A673 (cell line): ENCODE measurements at regions not wholly inside any gene's neighbourhood (a gene's known extent, or its start where the extent isn't known, plus 50 kb on each side); places are given as distances from the start of the nearest gene placed in this dataset.

Source experiments
- BruUV-seq: library from RNA; stranded (reverse); fragments of 400-500 nt; replicated peaks from 2 replicates; lab custom pipeline; 2021; lab: Mats Ljungman, UMichigan
- CTCF ChIA-PET: fragments of 300-600 bp; sonication (Branson Sonifier 250); formaldehyde crosslinking; loops from one replicate; lab custom pipeline; 2022; ENCODE audit warnings: antibody characterized with exemption; lab: Charles Lee
- POLR2A ChIA-PET: fragments of 300-600 bp; sonication (Branson Sonifier 250); formaldehyde crosslinking; loops from one replicate; lab custom pipeline; 2022; ENCODE audit warnings: antibody characterized with exemption; ENCODE audit not compliant: low non-redundant PET; lab: Charles Lee
- DNase-seq: peaks from one replicate; pipeline ENCODE4 v3.0.0-alpha.2; 2015; ENCODE audit warnings: low spot score
- H3K27ac ChIP-seq: fragments of 200-600 bp; sonication (generic); 2 replicates; pipeline ENCODE4 v1.5.1; 2016; ENCODE audit warnings: mixed run types, low read depth, mild to moderate bottlenecking, mixed read lengths, antibody characterized with exemption, low read length; ENCODE audit not compliant: poor library complexity, severe bottlenecking
- H3K27me3 ChIP-seq: fragments of 200-600 bp; sonication (generic); replicated peaks from 2 replicates; pipeline ENCODE4 v1.6.1; 2017; ENCODE audit warnings: mixed run types, low read depth, mild to moderate bottlenecking, mixed read lengths, antibody characterized with exemption, low read length; ENCODE audit not compliant: insufficient read depth, poor library complexity
- H3K36me3 ChIP-seq: fragments of 200-600 bp; sonication (generic); 2 replicates; pipeline ENCODE4 v1.6.1; 2016; ENCODE audit warnings: mixed run types, mild to moderate bottlenecking, mixed read lengths, antibody characterized with exemption, low read length; ENCODE audit not compliant: insufficient read depth, poor library complexity, severe bottlenecking
- H3K4me1 ChIP-seq: fragments of 200-600 bp; sonication (generic); 2 replicates; pipeline ENCODE4 v1.6.1; 2017; ENCODE audit warnings: mixed run types, mild to moderate bottlenecking, mixed read lengths, antibody characterized with exemption, low read length; ENCODE audit not compliant: insufficient read depth, poor library complexity, severe bottlenecking
- H3K4me3 ChIP-seq: fragments of 200-600 bp; sonication (generic); 2 replicates; pipeline ENCODE4 v1.5.1; 2016; ENCODE audit warnings: low read depth, mixed run types, mild to moderate bottlenecking, mixed read lengths, low read length; ENCODE audit not compliant: poor library complexity, severe bottlenecking
- H3K9me3 ChIP-seq: fragments of 200-600 bp; sonication (generic); 2 replicates; pipeline ENCODE4 v1.6.1; 2016; ENCODE audit warnings: mixed run types, low read depth, mild to moderate bottlenecking, mixed read lengths, antibody characterized with exemption, low read length; ENCODE audit not compliant: poor library complexity, severe bottlenecking
- CTCF ChIP-seq: fragments of 300-800, 200-600 bp; sonication (generic); conservative IDR thresholded peaks from 2 replicates; pipeline ENCODE4 v1.5.1; 2017; ENCODE audit warnings: low read depth, mild to moderate bottlenecking, antibody characterized with exemption, low read length, moderate library complexity, mixed read lengths
- EZH2 ChIP-seq: fragments of 200-600 bp; sonication (generic); IDR thresholded peaks from 2 replicates; pipeline ENCODE4 v1.6.1; 2017; ENCODE audit warnings: borderline replicate concordance, low read depth, mild to moderate bottlenecking, mixed read lengths, antibody characterized with exemption, low read length; ENCODE audit not compliant: poor library complexity, severe bottlenecking
- intact Hi-C: fragments of 100-400 bp; cut with micrococcal nuclease; formaldehyde crosslinking; loops from one replicate; pipeline ENCODE4 v1.10.0; 2022; ENCODE audit not compliant: unreplicated experiment

GRCh38 chr5:167652690-167653089 is 638.8 kb upstream of the WWC1 start:
- H3K27me3 ChIP-seq: no peaks in the 10 kb centered on the region
- H3K4me1 ChIP-seq: no peaks in the 10 kb centered on the region
- no peak for TF ChIP-seq CTCF
- TF ChIP-seq EZH2: no peak
- H3K4me3 ChIP-seq: no peak overlapping the region
- POLR2A ChIA-PET: interaction anchor here (0.6 kb wide), 1 partner anchor 1347 kb away, joined by 5 read pairs; no protein-coding TSS in a partner anchor
- BruUV-seq: no TSS peak
- no peak for DNase-seq
- H3K36me3 ChIP-seq: peaks cover 3% of the 10 kb centered on the region
- H3K9me3 ChIP-seq: no peaks in the 10 kb centered on the region
- no peak overlapping the region for H3K27ac ChIP-seq
- intact Hi-C loops: no loop called here
- CTCF ChIA-PET: no interaction called here

DNA sequence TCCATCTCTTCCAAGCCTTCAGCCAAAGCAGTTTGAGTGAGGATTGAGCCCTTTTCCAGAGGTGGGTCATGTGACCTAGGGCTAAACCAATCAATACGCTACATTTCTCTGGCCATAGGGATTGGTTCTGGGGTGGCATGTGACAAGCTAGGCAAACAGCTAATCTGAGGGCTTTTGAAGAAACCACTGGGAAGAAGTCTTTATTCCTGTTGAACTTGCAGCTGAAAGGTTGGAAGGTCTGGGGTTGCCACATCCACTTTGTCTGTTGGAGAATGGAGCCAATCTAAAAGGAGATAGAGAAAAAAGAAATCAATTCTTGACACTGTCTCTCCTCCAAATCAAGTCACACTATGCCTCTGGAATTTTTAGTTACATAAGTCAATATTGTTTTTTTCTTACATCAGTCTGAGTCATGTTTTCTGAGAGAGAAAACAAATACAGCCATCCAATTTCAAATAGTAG is 637.8 kb upstream of the WWC1 start:
- POLR2A ChIA-PET: no interaction called here
- intact Hi-C loops: no loop called here
- Histone ChIP-seq H3K36me3 (peaks cover 3% of the 10 kb centered on the region), H3K9me3 (no peaks in the 10 kb centered on the region), H3K27me3 (no peaks in the 10 kb centered on the region), H3K27ac (no peak overlapping the region), H3K4me3 (no peak overlapping the region), H3K4me1 (no peaks in the 10 kb centered on the region)
- no peak for TF ChIP-seq CTCF
- TF ChIP-seq EZH2: no peak
- no TSS peak for BruUV-seq
- CTCF ChIA-PET: interaction anchor here (0.5 kb wide), 1 partner anchor 19 kb away, joined by 6 read pairs; no protein-coding TSS in a partner anchor
- no peak for DNase-seq

GRCh38 chr5:167657016-167657415 is 634.4 kb upstream of the WWC1 start:
- DNase-seq: no peak
- CTCF ChIA-PET: no interaction called here
- no TSS peak for BruUV-seq
- POLR2A ChIA-PET: no interaction called here
- no peaks in the 10 kb centered on the region for H3K4me1 ChIP-seq
- H3K9me3 ChIP-seq: no peaks in the 10 kb centered on the region
- TF ChIP-seq EZH2: no peak
- TF ChIP-seq CTCF: no peak
- peaks cover 3% of the 10 kb centered on the region for H3K36me3 ChIP-seq
- no peak overlapping the region for H3K27ac ChIP-seq
- no peaks in the 10 kb centered on the region for H3K27me3 ChIP-seq
- intact Hi-C loops: no loop called here
- no peak overlapping the region for H3K4me3 ChIP-seq
